HCT116 (cell line): ENCODE measurements at regions not wholly inside any gene's neighbourhood (a gene's known extent, or its start where the extent isn't known, plus 50 kb on each side); places are given as distances from the start of the nearest gene placed in this dataset.

Experiments used
- CEBPB ChIP-seq: IDR thresholded peaks from 2 replicates; pipeline ENCODE4 v1.6.1; 2012; ENCODE audit warnings: low read depth
- EZH2phosphoT487 ChIP-seq: fragments of 200-600 bp; IDR thresholded peaks from 2 replicates; pipeline ENCODE4 v1.6.1; 2018; ENCODE audit warnings: antibody characterized with exemption, borderline replicate concordance
- POLR2A ChIP-seq: IDR thresholded peaks from 2 replicates; pipeline ENCODE4 v1.7.0; 2011; ENCODE audit warnings: borderline replicate concordance; ENCODE audit not compliant: insufficient read depth, insufficient read length; ENCODE audit errors: extremely low read depth
- SP1 ChIP-seq: IDR thresholded peaks from 2 replicates; pipeline ENCODE4 v1.6.1; 2012; ENCODE audit warnings: low read depth
- ZNF274 ChIP-seq: fragments of 200-500 bp; sonication (Bioruptor generic); IDR thresholded peaks from 2 replicates; pipeline ENCODE4 v1.6.1; 2014; ENCODE audit warnings: mild to moderate bottlenecking, low read depth, low read length, inconsistent platforms
- TF ChIP-seq, protein P1 (sequence below): IDR thresholded peaks from 2 replicates; pipeline ENCODE4 v1.6.1; 2012
- TF ChIP-seq, protein P2 (sequence below), 3 experiments: fragments of 200-600 bp in 1 of 3; sonication (generic) in 1 of 3; IDR thresholded peaks in 2 of 3; conservative IDR thresholded peaks in 1 of 3; 2 replicates each; pipeline ENCODE4 v1.5.1; 2012 to 2017; ENCODE audit warnings: low read depth in 2 of 3, low read length in 2 of 3, antibody characterized with exemption in 1 of 3, borderline replicate concordance in 1 of 3, control low read depth in 1 of 3, mild to moderate bottlenecking in 1 of 3, mixed read lengths in 1 of 3, mixed run types in 1 of 3, moderate library complexity in 1 of 3; ENCODE audit not compliant: insufficient read depth in 1 of 3
- TF ChIP-seq, protein P3 (sequence below): IDR thresholded peaks from 2 replicates; pipeline ENCODE4 v1.6.1; 2011; ENCODE audit warnings: mild to moderate bottlenecking, low read length, moderate library complexity; ENCODE audit not compliant: insufficient replicate concordance; ENCODE audit errors: extremely low read depth
- TF ChIP-seq, protein P4 (sequence below): IDR thresholded peaks from 2 replicates; pipeline ENCODE4 v1.6.1; 2012; ENCODE audit warnings: low read depth

DNA sequence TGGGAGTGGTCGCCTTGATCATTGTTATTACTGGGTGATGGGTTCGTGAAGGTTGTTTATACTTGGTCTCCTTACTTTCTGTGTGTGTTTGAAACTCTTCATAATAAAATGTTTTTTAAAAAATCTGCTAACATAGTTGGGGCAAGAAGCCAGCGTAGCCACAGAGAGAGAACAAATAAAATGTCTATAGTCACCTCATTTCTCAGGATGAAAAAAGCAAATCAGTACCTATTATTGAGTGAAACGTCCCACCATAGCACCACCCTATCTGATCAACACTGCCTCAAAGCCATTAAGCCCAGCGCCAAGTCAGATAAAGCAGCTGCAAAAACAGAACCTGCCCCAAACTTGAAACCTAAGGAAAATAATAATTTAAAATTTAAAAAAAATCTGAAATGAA is 89.7 kb upstream of the TAB2 start:
- TF ChIP-seq, protein P1, sequence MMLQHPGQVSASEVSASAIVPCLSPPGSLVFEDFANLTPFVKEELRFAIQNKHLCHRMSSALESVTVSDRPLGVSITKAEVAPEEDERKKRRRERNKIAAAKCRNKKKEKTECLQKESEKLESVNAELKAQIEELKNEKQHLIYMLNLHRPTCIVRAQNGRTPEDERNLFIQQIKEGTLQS: no peak
- TF ChIP-seq POLR2A (no peak), CEBPB (no peak), ZNF274 (no peak), EZH2phosphoT487 (no peak), SP1 (no peak)
- TF ChIP-seq, protein P2, sequence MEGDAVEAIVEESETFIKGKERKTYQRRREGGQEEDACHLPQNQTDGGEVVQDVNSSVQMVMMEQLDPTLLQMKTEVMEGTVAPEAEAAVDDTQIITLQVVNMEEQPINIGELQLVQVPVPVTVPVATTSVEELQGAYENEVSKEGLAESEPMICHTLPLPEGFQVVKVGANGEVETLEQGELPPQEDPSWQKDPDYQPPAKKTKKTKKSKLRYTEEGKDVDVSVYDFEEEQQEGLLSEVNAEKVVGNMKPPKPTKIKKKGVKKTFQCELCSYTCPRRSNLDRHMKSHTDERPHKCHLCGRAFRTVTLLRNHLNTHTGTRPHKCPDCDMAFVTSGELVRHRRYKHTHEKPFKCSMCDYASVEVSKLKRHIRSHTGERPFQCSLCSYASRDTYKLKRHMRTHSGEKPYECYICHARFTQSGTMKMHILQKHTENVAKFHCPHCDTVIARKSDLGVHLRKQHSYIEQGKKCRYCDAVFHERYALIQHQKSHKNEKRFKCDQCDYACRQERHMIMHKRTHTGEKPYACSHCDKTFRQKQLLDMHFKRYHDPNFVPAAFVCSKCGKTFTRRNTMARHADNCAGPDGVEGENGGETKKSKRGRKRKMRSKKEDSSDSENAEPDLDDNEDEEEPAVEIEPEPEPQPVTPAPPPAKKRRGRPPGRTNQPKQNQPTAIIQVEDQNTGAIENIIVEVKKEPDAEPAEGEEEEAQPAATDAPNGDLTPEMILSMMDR (IDR thresholded peaks at IDR 0.05 in 2 of 3, conservative IDR thresholded peaks at IDR 0.05 in 1 of 3; ENCODE audit: borderline replicate concordance in 1 of 3, insufficient read depth in 1 of 3, low read depth in 2 of 3, low read length in 2 of 3): no peak
- TF ChIP-seq, protein P3, sequence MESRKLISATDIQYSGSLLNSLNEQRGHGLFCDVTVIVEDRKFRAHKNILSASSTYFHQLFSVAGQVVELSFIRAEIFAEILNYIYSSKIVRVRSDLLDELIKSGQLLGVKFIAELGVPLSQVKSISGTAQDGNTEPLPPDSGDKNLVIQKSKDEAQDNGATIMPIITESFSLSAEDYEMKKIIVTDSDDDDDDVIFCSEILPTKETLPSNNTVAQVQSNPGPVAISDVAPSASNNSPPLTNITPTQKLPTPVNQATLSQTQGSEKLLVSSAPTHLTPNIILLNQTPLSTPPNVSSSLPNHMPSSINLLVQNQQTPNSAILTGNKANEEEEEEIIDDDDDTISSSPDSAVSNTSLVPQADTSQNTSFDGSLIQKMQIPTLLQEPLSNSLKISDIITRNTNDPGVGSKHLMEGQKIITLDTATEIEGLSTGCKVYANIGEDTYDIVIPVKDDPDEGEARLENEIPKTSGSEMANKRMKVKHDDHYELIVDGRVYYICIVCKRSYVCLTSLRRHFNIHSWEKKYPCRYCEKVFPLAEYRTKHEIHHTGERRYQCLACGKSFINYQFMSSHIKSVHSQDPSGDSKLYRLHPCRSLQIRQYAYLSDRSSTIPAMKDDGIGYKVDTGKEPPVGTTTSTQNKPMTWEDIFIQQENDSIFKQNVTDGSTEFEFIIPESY: no peak
- TF ChIP-seq, protein P4, sequence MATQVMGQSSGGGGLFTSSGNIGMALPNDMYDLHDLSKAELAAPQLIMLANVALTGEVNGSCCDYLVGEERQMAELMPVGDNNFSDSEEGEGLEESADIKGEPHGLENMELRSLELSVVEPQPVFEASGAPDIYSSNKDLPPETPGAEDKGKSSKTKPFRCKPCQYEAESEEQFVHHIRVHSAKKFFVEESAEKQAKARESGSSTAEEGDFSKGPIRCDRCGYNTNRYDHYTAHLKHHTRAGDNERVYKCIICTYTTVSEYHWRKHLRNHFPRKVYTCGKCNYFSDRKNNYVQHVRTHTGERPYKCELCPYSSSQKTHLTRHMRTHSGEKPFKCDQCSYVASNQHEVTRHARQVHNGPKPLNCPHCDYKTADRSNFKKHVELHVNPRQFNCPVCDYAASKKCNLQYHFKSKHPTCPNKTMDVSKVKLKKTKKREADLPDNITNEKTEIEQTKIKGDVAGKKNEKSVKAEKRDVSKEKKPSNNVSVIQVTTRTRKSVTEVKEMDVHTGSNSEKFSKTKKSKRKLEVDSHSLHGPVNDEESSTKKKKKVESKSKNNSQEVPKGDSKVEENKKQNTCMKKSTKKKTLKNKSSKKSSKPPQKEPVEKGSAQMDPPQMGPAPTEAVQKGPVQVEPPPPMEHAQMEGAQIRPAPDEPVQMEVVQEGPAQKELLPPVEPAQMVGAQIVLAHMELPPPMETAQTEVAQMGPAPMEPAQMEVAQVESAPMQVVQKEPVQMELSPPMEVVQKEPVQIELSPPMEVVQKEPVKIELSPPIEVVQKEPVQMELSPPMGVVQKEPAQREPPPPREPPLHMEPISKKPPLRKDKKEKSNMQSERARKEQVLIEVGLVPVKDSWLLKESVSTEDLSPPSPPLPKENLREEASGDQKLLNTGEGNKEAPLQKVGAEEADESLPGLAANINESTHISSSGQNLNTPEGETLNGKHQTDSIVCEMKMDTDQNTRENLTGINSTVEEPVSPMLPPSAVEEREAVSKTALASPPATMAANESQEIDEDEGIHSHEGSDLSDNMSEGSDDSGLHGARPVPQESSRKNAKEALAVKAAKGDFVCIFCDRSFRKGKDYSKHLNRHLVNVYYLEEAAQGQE: no peak
